CMK (cell line): ENCODE measurements at regions not wholly inside any gene's neighbourhood (a gene's known extent, or its start where the extent isn't known, plus 50 kb on each side); places are given as distances from the start of the nearest gene placed in this dataset.

ENCODE experiments used
- DNase-seq: peaks from one replicate; pipeline ENCODE4 v3.0.0-alpha.2; 2010; ENCODE audit warnings: low read depth

- DNase-seq = no peak
Measured at GRCh38 chr5:167863883-167864282, 427.6 kb upstream of the WWC1 start.

- no peak for DNase-seq
Measured at GRCh38 chr5:167864801-167865200, 426.6 kb upstream of the WWC1 start.

DNA sequence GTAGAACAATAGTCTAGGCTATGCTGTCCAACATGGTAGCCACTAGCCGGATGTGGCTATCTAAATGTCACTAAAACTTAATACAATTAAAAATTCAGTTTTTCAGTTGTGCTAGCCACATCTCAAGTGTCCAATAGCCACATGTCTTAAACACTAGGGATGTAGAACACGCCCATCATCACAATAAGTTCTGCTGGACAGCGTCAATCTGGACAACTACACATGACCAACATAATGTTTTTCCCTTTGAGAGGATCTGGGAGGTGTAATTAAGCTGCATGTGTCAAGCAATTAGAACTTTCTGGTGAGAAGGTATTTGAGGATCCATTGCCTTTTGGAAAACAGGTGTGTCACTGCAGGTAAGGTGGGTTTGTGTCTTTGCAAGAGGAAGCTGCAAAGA lies 424.6 kb upstream of the WWC1 start:
- DNase-seq = no peak

DNA sequence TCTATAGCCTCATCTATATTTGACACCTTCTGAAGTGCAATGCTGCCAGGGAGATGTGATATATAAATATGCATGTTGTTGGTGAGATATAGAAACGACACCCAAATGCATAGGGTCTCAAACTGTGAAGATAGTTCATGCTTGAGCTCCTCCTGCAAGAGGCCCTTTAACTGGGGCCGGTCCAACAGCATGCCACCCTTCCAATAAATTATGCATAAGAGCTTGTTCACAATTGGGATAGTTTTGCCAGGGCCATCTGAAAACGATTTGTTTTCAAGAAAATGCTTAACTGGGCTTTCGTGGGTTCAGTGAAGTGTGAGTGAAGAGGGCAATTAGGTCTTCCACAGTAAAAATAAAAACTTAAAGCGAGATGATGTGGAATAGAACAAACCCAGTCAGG lies 424.2 kb upstream of the WWC1 start:
- DNase-seq = no peak

DNA sequence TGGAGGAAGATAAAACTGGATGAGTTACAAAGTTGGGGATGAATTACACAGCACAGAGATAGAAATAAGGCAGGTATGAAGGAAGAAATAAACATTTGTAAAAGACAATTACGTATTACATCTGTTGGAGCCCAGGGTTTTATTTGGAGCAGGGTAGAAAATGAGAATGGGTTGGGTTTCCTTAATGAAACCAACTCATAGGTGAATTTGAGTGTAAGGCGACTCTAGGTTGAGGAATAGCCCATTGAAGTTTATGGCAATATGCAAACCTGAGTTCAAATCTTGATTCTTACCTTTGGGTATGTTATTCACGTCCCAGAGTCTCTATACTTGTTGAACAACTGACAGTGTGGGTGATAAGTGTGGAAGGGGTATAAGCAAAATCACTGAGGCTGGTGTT lies 422.3 kb upstream of the WWC1 start:
- no peak for DNase-seq

GRCh38 chr5:167870055-167870454 lies 421.4 kb upstream of the WWC1 start:
- DNase-seq = no peak

DNA sequence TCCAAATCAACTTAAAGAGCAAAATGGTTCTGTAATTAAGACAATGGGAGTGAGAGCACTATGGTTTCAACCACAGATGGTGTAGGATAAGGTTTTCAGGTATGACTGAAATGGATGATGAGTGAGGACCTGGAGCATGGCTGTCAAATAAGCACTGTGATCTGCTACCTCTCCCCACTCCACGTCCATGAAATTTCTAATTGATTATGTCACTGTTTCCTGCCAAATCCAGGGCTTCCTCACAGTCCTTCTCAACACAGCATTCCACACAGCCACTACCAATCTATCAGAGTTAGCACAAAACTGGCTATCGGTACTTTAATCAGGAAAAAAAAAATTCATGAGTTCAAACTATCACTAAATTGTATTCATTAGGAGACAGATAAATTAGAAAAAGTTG lies 420.4 kb upstream of the WWC1 start:
- no peak for DNase-seq

GRCh38 chr5:167872791-167873190 lies 418.7 kb upstream of the WWC1 start:
- no peak for DNase-seq

- DNase-seq = no peak
Measured at GRCh38 chr5:167877114-167877722, 414.2 kb upstream of the WWC1 start.

- DNase-seq = no peak
Measured at GRCh38 chr5:167877924-167878323, 413.5 kb upstream of the WWC1 start.

- DNase-seq = no peak
Measured at GRCh38 chr5:167880420-167880819, 411.0 kb upstream of the WWC1 start.

- no peak for DNase-seq
Measured at GRCh38 chr5:167881041-167881440, 410.4 kb upstream of the WWC1 start.

DNA sequence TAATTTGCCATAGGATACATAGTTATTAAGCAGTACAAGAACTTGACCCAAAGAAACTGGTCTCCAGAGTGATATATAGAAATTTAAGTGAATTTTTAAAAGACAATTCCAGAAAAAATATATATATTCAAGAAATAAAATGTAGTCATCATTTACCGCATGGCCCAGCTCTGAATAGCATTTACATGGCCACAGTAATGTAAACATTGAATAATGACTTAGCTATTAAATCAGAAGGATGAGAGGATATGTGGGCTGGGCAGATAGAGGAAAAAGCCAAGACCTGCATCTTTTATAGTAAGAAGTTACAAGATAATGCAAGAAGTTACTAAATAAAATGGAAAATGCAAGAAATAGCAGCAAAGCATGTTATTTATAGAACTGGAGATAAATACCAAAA lies 405.2 kb upstream of the WWC1 start:
- DNase-seq = no peak

- no peak for DNase-seq
Measured at GRCh38 chr5:167888393-167888792, 403.1 kb upstream of the WWC1 start.

GRCh38 chr5:167889276-167889675 lies 402.2 kb upstream of the WWC1 start:
- no peak for DNase-seq

- DNase-seq = no peak
Measured at GRCh38 chr5:167892352-167893115, 398.9 kb upstream of the WWC1 start.

DNA sequence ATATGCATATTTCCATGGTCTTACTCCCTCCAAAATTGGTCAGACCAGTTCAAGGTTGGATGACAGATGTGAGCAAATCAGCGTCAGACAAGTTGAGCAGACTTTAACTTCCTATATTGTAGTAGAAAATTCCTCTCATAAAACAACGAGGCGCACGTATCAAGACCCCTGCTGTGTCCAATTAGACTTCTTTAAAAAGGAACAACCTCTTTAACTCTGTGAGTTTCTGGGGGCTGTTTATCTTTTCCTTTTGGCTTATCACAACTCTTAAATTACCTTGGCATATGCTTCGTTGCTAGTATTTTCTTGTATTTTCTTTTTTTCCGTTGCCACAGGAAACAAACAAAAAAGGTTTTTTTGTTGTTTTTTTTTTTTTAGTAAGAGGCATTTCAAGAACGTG lies 398.2 kb upstream of the WWC1 start:
- DNase-seq = no peak

DNA sequence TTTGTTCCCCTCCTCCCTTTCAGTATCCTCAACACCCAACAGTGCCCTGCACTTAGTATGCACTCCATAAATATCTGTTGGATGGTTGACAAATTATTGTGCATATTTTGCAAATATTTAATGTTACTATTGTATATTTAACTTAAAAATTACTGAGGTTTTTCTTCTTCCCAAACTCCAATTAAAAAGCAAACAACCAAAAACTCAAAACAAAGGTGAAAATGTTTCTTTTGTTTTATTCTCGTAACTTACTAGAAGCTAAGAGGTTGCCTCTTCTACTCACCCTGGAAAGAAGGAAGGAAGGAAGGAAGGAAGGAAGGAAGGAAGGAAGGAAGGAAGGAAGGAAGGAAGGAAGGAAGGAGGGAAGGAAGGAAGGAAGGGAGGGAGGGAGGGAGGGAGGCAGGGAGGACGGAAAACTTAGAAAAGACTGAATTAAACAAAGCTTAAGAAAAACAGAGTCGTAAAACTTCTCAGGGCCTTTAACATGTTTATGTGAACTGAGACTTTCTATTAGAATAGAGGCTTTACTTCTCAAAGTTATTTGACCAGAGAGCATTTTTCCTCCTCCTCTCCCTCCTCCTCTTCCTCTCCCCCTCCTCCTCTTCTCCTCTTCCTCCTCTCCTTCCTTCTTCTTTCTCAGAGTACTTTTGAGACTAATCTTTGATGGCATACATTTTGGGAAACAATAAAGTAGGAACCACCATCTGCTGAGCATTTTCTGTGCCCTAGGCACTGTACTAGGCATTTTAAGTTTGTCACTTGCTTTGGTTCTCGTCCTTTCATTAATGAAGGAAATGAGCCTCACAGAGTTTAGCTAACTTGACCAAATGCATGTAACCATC lies 396.6 kb upstream of the WWC1 start:
- no peak for DNase-seq

DNA sequence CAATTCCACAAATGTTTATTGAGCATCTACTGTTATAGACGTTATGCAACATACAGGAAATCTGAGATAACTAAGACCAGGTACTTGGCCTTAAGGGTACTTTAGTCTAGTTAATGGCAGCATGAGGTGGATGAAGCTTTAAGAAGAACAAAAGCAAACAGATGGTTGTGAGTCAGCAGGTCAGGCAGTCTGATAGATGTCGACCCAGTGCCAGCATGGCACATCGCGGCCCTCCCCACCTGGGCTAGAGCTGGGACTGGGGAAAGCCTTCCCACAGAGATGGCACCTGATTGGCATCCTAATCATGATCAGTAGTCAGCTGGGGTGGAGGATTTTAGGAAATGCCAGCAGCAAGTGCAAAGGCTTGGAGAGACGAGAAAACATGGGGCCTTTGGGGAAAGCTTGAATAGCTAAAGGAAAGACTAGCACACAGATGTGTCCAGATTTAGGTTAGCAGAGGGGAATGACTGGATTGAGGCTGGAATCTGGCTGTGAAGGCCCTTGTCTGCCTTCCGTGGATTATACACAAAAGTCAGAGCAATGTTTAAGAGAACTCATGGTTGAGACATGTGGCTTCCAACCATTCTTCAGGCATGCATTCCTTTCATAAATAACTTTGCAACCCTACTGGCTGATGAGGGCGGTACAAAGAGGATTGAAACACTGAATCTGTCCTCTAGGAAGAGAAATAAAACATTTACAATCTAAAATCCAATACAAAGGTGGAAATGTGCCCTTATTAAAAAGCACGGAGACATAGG lies 395.4 kb upstream of the WWC1 start:
- no peak for DNase-seq

DNA sequence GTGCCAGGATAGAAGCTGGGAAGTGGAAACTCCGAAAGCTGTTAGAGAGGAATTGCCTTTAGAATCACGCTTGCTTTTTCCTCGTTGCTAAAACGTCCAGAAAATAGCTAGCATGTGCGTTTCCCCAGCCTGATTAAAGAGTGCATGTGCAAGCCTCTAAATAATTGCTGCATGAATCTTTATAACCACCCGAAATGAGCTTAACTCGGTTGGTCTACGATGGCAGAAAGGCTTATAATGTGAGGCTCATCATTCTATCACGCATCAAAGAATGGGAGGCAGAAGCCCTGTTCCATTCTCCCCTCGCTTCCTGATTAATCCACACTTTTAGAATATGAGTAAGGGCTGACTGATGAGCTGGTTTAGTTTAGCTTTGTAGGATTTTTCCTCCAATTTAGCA lies 394.6 kb upstream of the WWC1 start:
- DNase-seq = no peak

DNA sequence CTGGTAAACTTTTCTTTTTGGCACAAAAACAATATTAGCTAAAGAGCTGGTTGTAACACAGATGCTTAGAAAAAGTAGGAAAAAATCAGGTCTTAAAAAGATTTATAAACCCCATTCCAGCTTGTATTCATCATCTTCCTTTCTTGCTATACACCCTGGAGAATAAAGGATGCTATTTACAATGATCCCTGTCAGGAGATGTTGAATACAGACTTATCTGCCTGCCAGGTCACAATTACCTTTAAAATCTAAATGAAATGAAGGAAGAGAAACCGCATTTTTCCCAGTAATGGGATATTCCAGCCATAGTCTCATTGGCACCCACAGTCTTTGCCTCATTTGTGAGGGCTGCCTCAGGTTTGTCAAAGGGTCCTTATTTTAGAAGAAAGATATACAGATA lies 394.1 kb upstream of the WWC1 start:
- DNase-seq = no peak

GRCh38 chr5:167898361-167899042 lies 392.9 kb upstream of the WWC1 start:
- DNase-seq = no peak
